ENCODE measurements at regions not wholly inside any gene's neighbourhood (a gene's known extent, or its start where the extent isn't known, plus 50 kb on each side); places are given as distances from the start of the nearest gene placed in this dataset.

DNA sequence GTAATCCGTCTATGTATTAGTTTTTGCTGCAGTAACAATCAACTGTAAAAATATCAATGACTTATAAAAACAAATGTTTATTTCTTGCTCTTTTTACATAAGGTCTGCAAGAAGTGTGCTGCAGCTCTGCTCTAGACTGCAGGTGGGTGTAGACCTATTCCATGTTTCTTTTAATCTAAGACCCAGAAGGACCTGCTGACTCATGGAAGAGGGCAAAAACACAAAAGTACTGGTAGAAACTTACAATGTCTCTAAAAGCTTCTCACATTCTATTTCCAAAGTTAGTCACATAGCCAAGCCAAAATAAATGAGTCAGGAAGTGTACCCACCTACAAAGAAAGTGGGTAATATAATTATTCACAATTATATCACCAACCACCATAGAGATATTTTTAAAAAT is 435.9 kb upstream of the FAT3 start:
- no peak overlapping the region for H3K56ac ChIP-seq (ENCODE audit: extremely low read depth, insufficient read depth, low read length)
- no peaks in the 10 kb centered on the region for H3K36me3 ChIP-seq (ENCODE audit: control insufficient read depth, insufficient read depth, low read length)
- H2AK9ac ChIP-seq (replicated peaks; ENCODE audit: low read depth, low read length, poor library complexity), result no peak overlapping the region
- H2BK120ac ChIP-seq (ENCODE audit: low read depth, low read length), result no peak overlapping the region
- no peaks in the 10 kb centered on the region for H3K27me3 ChIP-seq (ENCODE audit: control insufficient read depth, insufficient read depth, low read length)
- no peak overlapping the region for H2AFZ ChIP-seq (replicated peaks; ENCODE audit: low read length, poor library complexity)
- no peak overlapping the region for H3K14ac ChIP-seq (replicated peaks; ENCODE audit: low read depth, low read length)
- ATAC-seq (ENCODE audit: low read depth) (no peak), DNase-seq (no peak)
- no peak overlapping the region for H2BK15ac ChIP-seq (ENCODE audit: low read depth, low read length)
- H3K9ac ChIP-seq (ENCODE audit: low read depth, low read length), result no peak overlapping the region
- no peak overlapping the region for H4K8ac ChIP-seq (ENCODE audit: low read depth in 2 of 2, low read length in 2 of 2)
- peaks cover 4% of the 10 kb centered on the region; the same call in 1 of the 2 replicates for H3K9me3 ChIP-seq (ENCODE audit: control insufficient read depth, insufficient read depth, low read length)
- H3K18ac ChIP-seq (ENCODE audit: low read depth, low read length), result no peak overlapping the region
- H3K4me1 ChIP-seq (ENCODE audit: control insufficient read depth, insufficient read depth, low read length), result no peaks in the 10 kb centered on the region
- no peaks in the 10 kb centered on the region for H3K79me1 ChIP-seq (ENCODE audit: low read depth in 1 of 2, low read length in 2 of 2)
- H4K20me1 ChIP-seq (ENCODE audit: insufficient read depth, low read length), result no peaks in the 10 kb centered on the region
- no peak overlapping the region for H3K4me2 ChIP-seq (ENCODE audit: low read depth, low read length)
- H4K91ac ChIP-seq (ENCODE audit: insufficient read depth, low read depth, low read length), result no peak overlapping the region
- no peak overlapping the region for H3K23ac ChIP-seq (ENCODE audit: low read depth, low read length)
- no TSS peak for BruUV-seq (replicated peaks)
- no peak overlapping the region for H3K4ac ChIP-seq (ENCODE audit: low read depth, low read length)
- H2BK5ac ChIP-seq (ENCODE audit: low read depth, low read length, poor library complexity, severe bottlenecking), result no peak overlapping the region
- no peak for TF ChIP-seq RFX5 (IDR thresholded peaks at IDR 0.05; ENCODE audit: low read depth, low read length)
- TF ChIP-seq, protein P1, sequence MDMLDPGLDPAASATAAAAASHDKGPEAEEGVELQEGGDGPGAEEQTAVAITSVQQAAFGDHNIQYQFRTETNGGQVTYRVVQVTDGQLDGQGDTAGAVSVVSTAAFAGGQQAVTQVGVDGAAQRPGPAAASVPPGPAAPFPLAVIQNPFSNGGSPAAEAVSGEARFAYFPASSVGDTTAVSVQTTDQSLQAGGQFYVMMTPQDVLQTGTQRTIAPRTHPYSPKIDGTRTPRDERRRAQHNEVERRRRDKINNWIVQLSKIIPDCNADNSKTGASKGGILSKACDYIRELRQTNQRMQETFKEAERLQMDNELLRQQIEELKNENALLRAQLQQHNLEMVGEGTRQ (IDR thresholded peaks at IDR 0.05; ENCODE audit: low read depth, low read length), result no peak
- no peak for TF ChIP-seq FOS (IDR thresholded peaks at IDR 0.05; ENCODE audit: low read depth, low read length)
- no peak for TF ChIP-seq BHLHE40 (IDR thresholded peaks at IDR 0.05; ENCODE audit: low read depth, low read length)
- no peak for TF ChIP-seq RAD21 (IDR thresholded peaks at IDR 0.05; ENCODE audit: low read length)
- no peak for TF ChIP-seq MXI1 (IDR thresholded peaks at IDR 0.05; ENCODE audit: borderline replicate concordance, low read depth, low read length)
- TF ChIP-seq, protein P2, sequence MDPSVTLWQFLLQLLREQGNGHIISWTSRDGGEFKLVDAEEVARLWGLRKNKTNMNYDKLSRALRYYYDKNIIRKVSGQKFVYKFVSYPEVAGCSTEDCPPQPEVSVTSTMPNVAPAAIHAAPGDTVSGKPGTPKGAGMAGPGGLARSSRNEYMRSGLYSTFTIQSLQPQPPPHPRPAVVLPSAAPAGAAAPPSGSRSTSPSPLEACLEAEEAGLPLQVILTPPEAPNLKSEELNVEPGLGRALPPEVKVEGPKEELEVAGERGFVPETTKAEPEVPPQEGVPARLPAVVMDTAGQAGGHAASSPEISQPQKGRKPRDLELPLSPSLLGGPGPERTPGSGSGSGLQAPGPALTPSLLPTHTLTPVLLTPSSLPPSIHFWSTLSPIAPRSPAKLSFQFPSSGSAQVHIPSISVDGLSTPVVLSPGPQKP (IDR thresholded peaks at IDR 0.05; ENCODE audit: borderline replicate concordance, low read depth, low read length), result no peak
- no peak for TF ChIP-seq CEBPB (IDR thresholded peaks at IDR 0.05; ENCODE audit: low read depth, low read length)
- TF ChIP-seq RCOR1 (IDR thresholded peaks at IDR 0.05; ENCODE audit: insufficient replicate concordance, low read length), result no peak
- TF ChIP-seq MAZ (IDR thresholded peaks at IDR 0.05; ENCODE audit: borderline replicate concordance, low read depth, low read length), result no peak
- TF ChIP-seq SMC3 (IDR thresholded peaks at IDR 0.05; ENCODE audit: low read depth, low read length), result no peak
- TF ChIP-seq MAFK (IDR thresholded peaks at IDR 0.05; ENCODE audit: low read depth, low read length), result no peak
- TF ChIP-seq, protein P3, sequence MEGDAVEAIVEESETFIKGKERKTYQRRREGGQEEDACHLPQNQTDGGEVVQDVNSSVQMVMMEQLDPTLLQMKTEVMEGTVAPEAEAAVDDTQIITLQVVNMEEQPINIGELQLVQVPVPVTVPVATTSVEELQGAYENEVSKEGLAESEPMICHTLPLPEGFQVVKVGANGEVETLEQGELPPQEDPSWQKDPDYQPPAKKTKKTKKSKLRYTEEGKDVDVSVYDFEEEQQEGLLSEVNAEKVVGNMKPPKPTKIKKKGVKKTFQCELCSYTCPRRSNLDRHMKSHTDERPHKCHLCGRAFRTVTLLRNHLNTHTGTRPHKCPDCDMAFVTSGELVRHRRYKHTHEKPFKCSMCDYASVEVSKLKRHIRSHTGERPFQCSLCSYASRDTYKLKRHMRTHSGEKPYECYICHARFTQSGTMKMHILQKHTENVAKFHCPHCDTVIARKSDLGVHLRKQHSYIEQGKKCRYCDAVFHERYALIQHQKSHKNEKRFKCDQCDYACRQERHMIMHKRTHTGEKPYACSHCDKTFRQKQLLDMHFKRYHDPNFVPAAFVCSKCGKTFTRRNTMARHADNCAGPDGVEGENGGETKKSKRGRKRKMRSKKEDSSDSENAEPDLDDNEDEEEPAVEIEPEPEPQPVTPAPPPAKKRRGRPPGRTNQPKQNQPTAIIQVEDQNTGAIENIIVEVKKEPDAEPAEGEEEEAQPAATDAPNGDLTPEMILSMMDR (conservative IDR thresholded peaks at IDR 0.05; ENCODE audit: low read depth, low read length), result no peak
- no peak for TF ChIP-seq CHD1 (IDR thresholded peaks at IDR 0.05; ENCODE audit: low read depth, low read length)
- TF ChIP-seq NFE2L2 (IDR thresholded peaks at IDR 0.05; ENCODE audit: low read depth, low read length), result no peak
- TF ChIP-seq POLR2A (IDR thresholded peaks at IDR 0.05; ENCODE audit: low read depth, low read length), result no peak
- no CpG with 5 or more reads among the region's 1 CpG for WGBS, 2 experiments (ENCODE audit: extremely low coverage in 2 of 2, insufficient read length in 1 of 2)
- dilution Hi-C loops (cut with HindIII; ENCODE audit: low sequenced_read_pairs, unreplicated experiment) (no loop called here), in situ Hi-C loops (cut with MboI; ENCODE audit: low sequenced_read_pairs) (no loop called here), intact Hi-C loops (cut with micrococcal nuclease) (no loop called here)
- H4K5ac ChIP-seq (ENCODE audit: low read depth, low read length), result no peak overlapping the region
- H2BK20ac ChIP-seq (ENCODE audit: low read depth, low read length), result no peak overlapping the region
- H3K27ac ChIP-seq (ENCODE audit: insufficient read depth, low read length), result no peak overlapping the region
- no peak overlapping the region for H2AK5ac ChIP-seq (ENCODE audit: low read depth, low read length)
- ChIA-PET CTCF (no interaction called here), POLR2A (ENCODE audit: unreplicated experiment) (no interaction called here)
- no peak overlapping the region for H3K4me3 ChIP-seq (ENCODE audit: insufficient read depth, low read depth, low read length)
- no peaks in the 10 kb centered on the region for H3K9me1 ChIP-seq (ENCODE audit: insufficient read depth, low read length)

Data from IMR-90 (cell line).